Sigmoid colon (tissue), 6 donors: ENCODE measurements at regions not wholly inside any gene's neighbourhood (a gene's known extent, or its start where the extent isn't known, plus 50 kb on each side); places are given as distances from the start of the nearest gene placed in this dataset.

Source experiments
- DNase-seq: peaks from one replicate; pipeline ENCODE4 v3.0.0-alpha.2; 2019
- H3K27ac ChIP-seq, 4 donors: fragments of 200-600 bp; sonication (generic); one replicate each; pipeline ENCODE4 v1.5.1; 2016 to 2019; ENCODE audit warnings: mild to moderate bottlenecking in 1 of 4
- H3K27me3 ChIP-seq, 3 donors: fragments of 200-600 bp; sonication (generic); one replicate each; pipeline ENCODE4 v1.5.1; 2019; ENCODE audit warnings: mild to moderate bottlenecking in 1 of 3
- H3K36me3 ChIP-seq, 4 donors: fragments of 200-600 bp; sonication (generic); one replicate each; pipeline ENCODE4 v1.5.1; 2016 to 2019
- H3K4me1 ChIP-seq, 4 donors: fragments of 200-600 bp; sonication (generic); one replicate each; pipeline ENCODE4 v1.5.1; 2017 to 2019
- H3K4me3 ChIP-seq, 4 donors: fragments of 200-600 bp; sonication (generic); one replicate each; pipeline ENCODE4 v1.5.1; 2017 to 2019; ENCODE audit warnings: mild to moderate bottlenecking in 2 of 4, moderate library complexity in 1 of 4
- H3K9me3 ChIP-seq, 4 donors: fragments of 200-600 bp in 3 of 4; sonication (generic) in 3 of 4; one replicate each; pipeline versions ENCODE4 v1.5.1 to v1.6.1; 2013 to 2019
- CTCF ChIP-seq, 4 experiments: fragments of 450-650 bp in 3 of 4; fragments of 200-600 bp in 1 of 4; IDR thresholded peaks; one replicate each; pipeline ENCODE4 v1.5.1; 2016 to 2019; ENCODE audit warnings: antibody characterized with exemption in 4 of 4, mild to moderate bottlenecking in 3 of 4, moderate library complexity in 2 of 4
- EP300 ChIP-seq, 4 donors: sonication (generic); formaldehyde crosslinking; IDR thresholded peaks; one replicate each; pipeline ENCODE4 v1.6.1; 2017; ENCODE audit warnings: antibody characterized with exemption in 4 of 4
- POLR2A ChIP-seq, 2 donors: fragments of 450-650 bp; IDR thresholded peaks; one replicate each; pipeline ENCODE4 v1.6.1; 2016; ENCODE audit warnings: antibody characterized with exemption in 2 of 2, mild to moderate bottlenecking in 2 of 2, moderate library complexity in 2 of 2
- POLR2AphosphoS5 ChIP-seq, 4 donors: sonication (generic); formaldehyde crosslinking; IDR thresholded peaks; one replicate each; pipeline ENCODE4 v1.6.1; 2017; ENCODE audit warnings: antibody characterized with exemption in 4 of 4
- WGBS, 2 donors: extraction: QIAGEN DNeasy Blood & Tissue Kit; methylation state at CpG; one replicate each; pipeline ENCODE4 v1.1.7; 2013; 5-methylcytosine and 5-hydroxymethylcytosine counted together
- intact Hi-C: fragments of 100-400 bp; cut with DNase I; formaldehyde crosslinking; loops from one replicate; pipeline ENCODE4 v1.15.1; 2023
- donor health status: healthy with polysubstance abuse.
- donor health status: healthy.

DNA sequence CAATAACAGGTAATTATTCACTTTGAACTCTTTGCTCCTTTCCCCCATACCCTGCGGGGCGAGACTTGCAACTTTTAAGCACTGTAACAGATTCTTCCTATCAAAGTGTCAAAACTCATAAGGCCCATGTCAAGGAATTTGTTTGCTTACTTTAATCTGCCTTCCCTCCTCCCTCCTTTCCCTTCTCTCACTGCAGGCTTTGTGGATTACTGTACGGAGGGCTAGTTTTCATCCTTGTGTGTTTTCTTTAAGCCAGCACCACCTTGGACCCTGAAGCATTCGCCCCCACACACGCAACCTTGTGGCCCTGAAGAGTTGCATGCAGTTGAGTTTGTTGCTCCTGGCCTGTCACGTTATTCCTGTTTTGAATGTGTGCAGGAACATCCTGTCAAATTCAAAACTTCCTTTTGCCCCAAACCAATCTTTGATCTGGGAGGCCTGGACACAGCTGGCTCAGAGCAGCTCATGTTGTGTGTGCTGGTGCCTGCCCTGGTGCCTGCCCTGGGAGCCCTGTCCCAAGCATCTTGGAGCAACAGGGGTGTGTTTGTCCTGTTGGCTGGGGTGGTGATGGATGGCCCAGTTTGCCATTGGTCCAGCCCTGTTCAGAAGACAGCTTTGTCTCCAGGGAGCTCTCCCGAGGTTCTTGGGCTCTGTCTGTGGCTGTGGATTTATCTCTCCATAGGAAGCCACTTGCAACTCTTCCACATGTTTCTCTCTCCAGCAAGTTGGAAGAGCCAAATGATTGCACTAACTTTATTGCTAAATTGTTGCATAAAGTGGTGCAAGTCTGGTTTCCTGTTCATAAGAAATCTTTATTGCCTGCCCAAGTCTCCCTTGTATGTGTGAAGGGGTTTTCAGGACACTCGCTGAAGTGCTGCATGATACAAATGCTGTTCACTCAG lies 199.6 kb downstream of the VAPA start:
- Histone ChIP-seq H3K27me3 (no peaks in the 10 kb centered on the region), H3K27ac (peak overlapping the region in 1 of 4 donors; percentile 4), H3K9me3 (no peaks in the 10 kb centered on the region), H3K4me3 (no peak overlapping the region), H3K36me3 (no peaks in the 10 kb centered on the region), H3K4me1 (no peaks in the 10 kb centered on the region)
- TF ChIP-seq POLR2AphosphoS5 (IDR thresholded peaks at IDR 0.05) (peak in 3 of 4 donors; percentile 6 to 31 (median 19)), EP300 (IDR thresholded peaks at IDR 0.05) (no peak)
- peak; percentile 74 for DNase-seq
- WGBS, 2 donors = 80 to 84% methylated on average over 8 of the region's 8 CpGs
- intact Hi-C loops = no loop called here

DNA sequence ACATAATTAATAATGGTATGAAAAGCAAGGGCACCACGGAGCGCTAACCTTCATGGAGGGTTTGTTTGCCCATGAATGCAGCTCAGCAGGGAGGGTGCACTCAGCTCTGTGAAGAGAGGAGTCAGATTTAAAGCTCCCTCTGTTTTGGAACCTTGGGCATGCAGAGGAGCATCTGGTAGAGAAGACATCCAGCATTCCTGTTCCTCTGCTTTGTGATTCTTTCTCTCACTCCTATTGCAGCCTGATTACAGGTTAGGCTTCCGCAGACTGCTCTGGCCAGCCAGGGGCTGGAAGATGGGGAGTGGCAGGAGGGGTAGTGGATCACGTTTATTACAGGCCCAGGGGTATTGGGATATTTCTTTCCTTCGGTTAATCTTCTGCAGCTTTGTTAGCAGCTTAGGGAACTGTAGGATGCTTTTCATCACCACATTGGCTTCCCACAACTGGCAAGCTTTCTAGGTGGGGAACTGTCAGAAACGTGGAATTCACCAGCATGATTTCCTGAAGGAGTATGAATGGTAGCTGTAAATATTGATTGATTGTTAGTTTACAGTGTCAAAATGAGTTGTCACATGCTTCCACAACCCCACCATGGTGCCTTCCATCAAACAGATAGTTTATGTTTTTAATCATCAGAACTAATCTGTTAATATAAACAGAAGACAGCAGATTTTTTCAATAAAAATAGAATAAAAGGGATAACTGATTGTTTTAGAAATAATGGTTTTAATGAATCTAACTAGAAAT lies 201.1 kb downstream of the VAPA start:
- no peak for TF ChIP-seq POLR2AphosphoS5 (IDR thresholded peaks at IDR 0.05)
- TF ChIP-seq CTCF (IDR thresholded peaks at IDR 0.05) = no peak
- TF ChIP-seq EP300 (IDR thresholded peaks at IDR 0.05) = no peak
- no peak for TF ChIP-seq POLR2A (IDR thresholded peaks at IDR 0.05)
- no peak overlapping the region for H3K4me3 ChIP-seq
- H3K9me3 ChIP-seq = peaks cover 0 to 5% (median 0%) of the 10 kb centered on the region in 4 donors
- no peaks in the 10 kb centered on the region for H3K36me3 ChIP-seq
- no peak overlapping the region for H3K27ac ChIP-seq
- intact Hi-C loops = no loop called here
- H3K4me1 ChIP-seq = no peaks in the 10 kb centered on the region
- DNase-seq = no peak
- WGBS, 2 donors = 86 to 87% methylated on average over 6 of the region's 6 CpGs
- no peaks in the 10 kb centered on the region for H3K27me3 ChIP-seq

GRCh38 chr18:10116574-10116973 lies 202.8 kb downstream of the VAPA start:
- H3K4me3 ChIP-seq = no peak overlapping the region
- H3K4me1 ChIP-seq = peaks cover 0 to 1% (median under 1%) of the 10 kb centered on the region in 4 donors
- TF ChIP-seq CTCF (IDR thresholded peaks at IDR 0.05) (no peak), EP300 (IDR thresholded peaks at IDR 0.05) (no peak), POLR2A (IDR thresholded peaks at IDR 0.05) (no peak), POLR2AphosphoS5 (IDR thresholded peaks at IDR 0.05) (no peak)

DNA sequence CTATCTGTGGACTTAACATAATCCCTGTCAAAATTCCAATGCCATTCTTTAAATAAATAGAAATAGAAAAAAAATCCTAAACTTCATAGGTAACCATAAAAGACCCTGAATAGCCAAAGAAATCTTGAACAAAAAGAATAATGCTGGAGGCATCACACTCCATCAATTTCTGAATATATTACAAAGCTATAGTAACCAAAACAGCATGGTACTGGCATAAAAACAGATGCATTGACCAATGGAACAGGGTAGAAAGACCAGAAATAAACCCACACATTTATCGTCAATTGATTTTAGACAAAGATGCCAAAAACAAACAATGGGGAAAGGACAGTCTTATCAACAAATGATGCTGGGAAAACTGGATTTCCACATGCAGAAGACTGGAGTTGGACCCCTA lies 205.7 kb downstream of the VAPA start:
- Histone ChIP-seq H3K4me1 (peaks cover 0 to 13% (median 12%) of the 10 kb centered on the region in 4 donors), H3K27ac (no peak overlapping the region), H3K27me3 (no peaks in the 10 kb centered on the region), H3K4me3 (no peak overlapping the region), H3K9me3 (peaks cover 0 to 5% (median 0%) of the 10 kb centered on the region in 4 donors), H3K36me3 (no peaks in the 10 kb centered on the region)
- WGBS, 2 donors = 98 to 100% methylated on average over 1 of the region's 1 CpG
- TF ChIP-seq EP300 (IDR thresholded peaks at IDR 0.05) (no peak), POLR2A (IDR thresholded peaks at IDR 0.05) (no peak), POLR2AphosphoS5 (IDR thresholded peaks at IDR 0.05) (no peak), CTCF (IDR thresholded peaks at IDR 0.05) (no peak)
- no peak for DNase-seq
- intact Hi-C loops = no loop called here

More at GRCh38 chr18:10116574-10116973, 202.8 kb downstream of the VAPA start:
- Histone ChIP-seq H3K27me3 (no peaks in the 10 kb centered on the region), H3K36me3 (no peaks in the 10 kb centered on the region), H3K27ac (no peak overlapping the region), H3K9me3 (peaks cover 0 to 5% (median 0%) of the 10 kb centered on the region in 4 donors)
- intact Hi-C loops = no loop called here
- no peak for DNase-seq
- WGBS, 2 donors = 91 to 92% methylated on average over 3 of the region's 3 CpGs

DNA sequence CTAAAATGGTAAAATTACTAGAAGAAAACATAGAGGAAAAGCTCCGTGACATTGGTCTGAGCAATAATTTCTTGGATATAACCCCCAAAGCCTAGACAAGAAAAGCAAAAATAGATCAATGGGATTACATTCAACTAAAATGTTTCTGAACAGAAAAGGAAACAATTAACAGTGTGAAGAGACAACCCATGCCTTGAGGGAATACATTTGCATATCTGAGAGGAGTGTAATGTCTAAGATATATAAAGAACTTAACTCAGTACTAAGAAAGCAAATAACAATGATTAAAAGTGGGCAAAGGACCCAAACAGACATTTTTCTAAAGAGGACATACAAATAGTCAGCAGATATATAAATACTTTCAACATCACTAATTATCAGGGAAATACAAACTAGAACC lies 206.2 kb downstream of the VAPA start:
- DNase-seq = no peak
- H3K36me3 ChIP-seq = no peaks in the 10 kb centered on the region
- no peak overlapping the region for H3K27ac ChIP-seq
- peaks cover 0 to 5% (median 0%) of the 10 kb centered on the region in 4 donors for H3K9me3 ChIP-seq
- 95 to 96% methylated on average over 1 of the region's 1 CpG for WGBS, 2 donors
- TF ChIP-seq CTCF (IDR thresholded peaks at IDR 0.05) = no peak
- no peak for TF ChIP-seq POLR2A (IDR thresholded peaks at IDR 0.05)
- no peak for TF ChIP-seq POLR2AphosphoS5 (IDR thresholded peaks at IDR 0.05)
- no peak for TF ChIP-seq EP300 (IDR thresholded peaks at IDR 0.05)
- peaks cover 0 to 13% (median 12%) of the 10 kb centered on the region in 4 donors for H3K4me1 ChIP-seq
- no peak overlapping the region for H3K4me3 ChIP-seq
- intact Hi-C loops = no loop called here
- no peaks in the 10 kb centered on the region for H3K27me3 ChIP-seq
